C4-2B (cell line): ENCODE measurements at regions not wholly inside any gene's neighbourhood (a gene's known extent, or its start where the extent isn't known, plus 50 kb on each side); places are given as distances from the start of the nearest gene placed in this dataset.

ENCODE experiments used
- H3K27ac ChIP-seq: fragments of 450-650 bp; 2 replicates; pipeline ENCODE4 v1.5.1; 2017
- ZFX ChIP-seq: fragments of 450-650 bp; IDR thresholded peaks from 2 replicates; pipeline ENCODE4 v1.6.1; 2017
- TF ChIP-seq, protein P1 (sequence below): fragments of 450-650 bp; conservative IDR thresholded peaks from 2 replicates; pipeline ENCODE4 v1.5.1; 2017; ENCODE audit warnings: mild to moderate bottlenecking

DNA sequence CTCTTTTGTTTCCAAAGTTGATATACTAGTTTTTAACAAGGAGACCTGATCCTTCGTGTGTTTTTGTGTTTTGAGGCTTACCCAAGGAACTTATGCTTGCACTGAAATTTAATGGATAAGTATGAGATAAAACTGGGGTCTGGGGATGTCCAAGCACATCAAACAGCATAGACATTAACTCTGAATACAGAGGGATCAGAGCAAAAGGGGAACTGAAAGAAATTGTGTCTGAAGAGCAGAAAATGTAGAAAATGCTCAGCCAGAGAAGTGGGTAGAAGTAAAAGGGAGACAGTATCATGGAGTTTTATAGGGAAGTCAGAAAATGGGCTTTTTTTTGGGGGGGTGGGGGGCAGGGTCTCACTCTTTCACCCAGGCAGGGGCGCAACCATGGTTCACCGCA is 695.4 kb downstream of the ARAP2 start:
- H3K27ac ChIP-seq = no peak overlapping the region
- TF ChIP-seq ZFX = no peak
- TF ChIP-seq, protein P1, sequence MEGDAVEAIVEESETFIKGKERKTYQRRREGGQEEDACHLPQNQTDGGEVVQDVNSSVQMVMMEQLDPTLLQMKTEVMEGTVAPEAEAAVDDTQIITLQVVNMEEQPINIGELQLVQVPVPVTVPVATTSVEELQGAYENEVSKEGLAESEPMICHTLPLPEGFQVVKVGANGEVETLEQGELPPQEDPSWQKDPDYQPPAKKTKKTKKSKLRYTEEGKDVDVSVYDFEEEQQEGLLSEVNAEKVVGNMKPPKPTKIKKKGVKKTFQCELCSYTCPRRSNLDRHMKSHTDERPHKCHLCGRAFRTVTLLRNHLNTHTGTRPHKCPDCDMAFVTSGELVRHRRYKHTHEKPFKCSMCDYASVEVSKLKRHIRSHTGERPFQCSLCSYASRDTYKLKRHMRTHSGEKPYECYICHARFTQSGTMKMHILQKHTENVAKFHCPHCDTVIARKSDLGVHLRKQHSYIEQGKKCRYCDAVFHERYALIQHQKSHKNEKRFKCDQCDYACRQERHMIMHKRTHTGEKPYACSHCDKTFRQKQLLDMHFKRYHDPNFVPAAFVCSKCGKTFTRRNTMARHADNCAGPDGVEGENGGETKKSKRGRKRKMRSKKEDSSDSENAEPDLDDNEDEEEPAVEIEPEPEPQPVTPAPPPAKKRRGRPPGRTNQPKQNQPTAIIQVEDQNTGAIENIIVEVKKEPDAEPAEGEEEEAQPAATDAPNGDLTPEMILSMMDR = no peak

GRCh38 chr4:35556387-35556786 is 687.9 kb downstream of the ARAP2 start:
- TF ChIP-seq, protein P1 = no peak
- no peak for TF ChIP-seq ZFX
- no peak overlapping the region for H3K27ac ChIP-seq

GRCh38 chr4:35559559-35560365 is 684.6 kb downstream of the ARAP2 start:
- TF ChIP-seq ZFX = no peak
- TF ChIP-seq, protein P1 = no peak
- no peak overlapping the region for H3K27ac ChIP-seq

DNA sequence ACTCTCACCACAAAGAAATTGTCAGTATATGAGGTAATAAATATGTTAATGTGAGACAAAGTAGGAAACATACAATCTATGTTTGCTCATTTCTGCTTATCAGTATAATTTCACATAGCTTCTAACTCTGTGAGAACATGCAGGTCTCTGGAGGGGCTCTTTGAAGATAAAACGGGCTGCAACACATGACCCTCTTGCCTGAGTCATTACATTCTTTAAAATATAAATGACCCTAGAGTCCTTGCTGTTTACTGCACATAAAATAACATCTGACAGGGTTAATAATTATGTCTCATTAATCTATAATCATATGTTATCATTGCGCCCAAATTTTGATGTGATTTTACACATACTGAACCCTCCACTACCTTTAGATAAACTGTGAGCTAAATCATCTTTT is 681.5 kb downstream of the ARAP2 start:
- TF ChIP-seq, protein P1 = no peak
- TF ChIP-seq ZFX = no peak
- no peak overlapping the region for H3K27ac ChIP-seq

GRCh38 chr4:35565640-35566039 is 678.7 kb downstream of the ARAP2 start:
- H3K27ac ChIP-seq = no peak overlapping the region
- TF ChIP-seq, protein P1 = no peak
- TF ChIP-seq ZFX = no peak

- TF ChIP-seq ZFX = no peak
- TF ChIP-seq, protein P1 = no peak
- H3K27ac ChIP-seq = no peak overlapping the region
These were observed 653.3 kb downstream of the ARAP2 start for GRCh38 chr4:35591035-35591434.

GRCh38 chr4:35604252-35604651 is 640.1 kb downstream of the ARAP2 start:
- no peak overlapping the region for H3K27ac ChIP-seq
- TF ChIP-seq, protein P1 = no peak
- no peak for TF ChIP-seq ZFX
